ENCODE measurements at regions not wholly inside any gene's neighbourhood (a gene's known extent, or its start where the extent isn't known, plus 50 kb on each side); places are given as distances from the start of the nearest gene placed in this dataset.

DNA sequence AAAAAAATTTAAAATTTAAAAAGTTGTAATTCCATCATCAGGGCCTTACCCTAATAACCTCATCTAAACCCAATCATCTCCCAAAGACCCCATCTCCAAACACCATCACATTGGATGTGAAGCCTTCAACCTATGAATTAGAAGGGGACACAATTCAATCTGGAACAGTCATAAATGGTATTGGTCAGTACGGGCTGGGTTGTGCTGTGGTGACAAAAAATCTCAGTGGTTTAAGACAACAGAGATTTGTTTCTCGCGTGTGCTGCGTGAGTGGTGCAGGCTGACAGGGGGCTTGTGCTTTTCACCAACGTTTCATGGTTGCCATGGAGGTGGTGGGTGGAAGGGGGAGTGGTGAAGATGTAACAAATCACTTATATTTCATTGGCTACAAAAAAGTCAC is 174.5 kb downstream of the INHBB start:
- TF ChIP-seq, protein P1, sequence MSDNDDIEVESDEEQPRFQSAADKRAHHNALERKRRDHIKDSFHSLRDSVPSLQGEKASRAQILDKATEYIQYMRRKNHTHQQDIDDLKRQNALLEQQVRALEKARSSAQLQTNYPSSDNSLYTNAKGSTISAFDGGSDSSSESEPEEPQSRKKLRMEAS (IDR thresholded peaks at IDR 0.05; ENCODE audit: low read depth, low read length): no peak
- TF ChIP-seq, protein P2, sequence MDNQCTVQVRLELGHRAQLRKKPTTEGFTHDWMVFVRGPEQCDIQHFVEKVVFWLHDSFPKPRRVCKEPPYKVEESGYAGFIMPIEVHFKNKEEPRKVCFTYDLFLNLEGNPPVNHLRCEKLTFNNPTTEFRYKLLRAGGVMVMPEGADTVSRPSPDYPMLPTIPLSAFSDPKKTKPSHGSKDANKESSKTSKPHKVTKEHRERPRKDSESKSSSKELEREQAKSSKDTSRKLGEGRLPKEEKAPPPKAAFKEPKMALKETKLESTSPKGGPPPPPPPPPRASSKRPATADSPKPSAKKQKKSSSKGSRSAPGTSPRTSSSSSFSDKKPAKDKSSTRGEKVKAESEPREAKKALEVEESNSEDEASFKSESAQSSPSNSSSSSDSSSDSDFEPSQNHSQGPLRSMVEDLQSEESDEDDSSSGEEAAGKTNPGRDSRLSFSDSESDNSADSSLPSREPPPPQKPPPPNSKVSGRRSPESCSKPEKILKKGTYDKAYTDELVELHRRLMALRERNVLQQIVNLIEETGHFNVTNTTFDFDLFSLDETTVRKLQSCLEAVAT (IDR thresholded peaks at IDR 0.05): no peak
- TF ChIP-seq, protein P3, sequence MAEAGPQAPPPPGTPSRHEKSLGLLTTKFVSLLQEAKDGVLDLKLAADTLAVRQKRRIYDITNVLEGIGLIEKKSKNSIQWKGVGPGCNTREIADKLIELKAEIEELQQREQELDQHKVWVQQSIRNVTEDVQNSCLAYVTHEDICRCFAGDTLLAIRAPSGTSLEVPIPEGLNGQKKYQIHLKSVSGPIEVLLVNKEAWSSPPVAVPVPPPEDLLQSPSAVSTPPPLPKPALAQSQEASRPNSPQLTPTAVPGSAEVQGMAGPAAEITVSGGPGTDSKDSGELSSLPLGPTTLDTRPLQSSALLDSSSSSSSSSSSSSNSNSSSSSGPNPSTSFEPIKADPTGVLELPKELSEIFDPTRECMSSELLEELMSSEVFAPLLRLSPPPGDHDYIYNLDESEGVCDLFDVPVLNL (IDR thresholded peaks at IDR 0.05; ENCODE audit: low read depth, low read length): no peak
- TF ChIP-seq MYC (IDR thresholded peaks at IDR 0.05; ENCODE audit: insufficient read depth, insufficient read length, insufficient replicate concordance, low read length, severe bottlenecking) (no peak), CBFB (IDR thresholded peaks at IDR 0.05; ENCODE audit: low read depth) (no peak)
- TF ChIP-seq, protein P4, sequence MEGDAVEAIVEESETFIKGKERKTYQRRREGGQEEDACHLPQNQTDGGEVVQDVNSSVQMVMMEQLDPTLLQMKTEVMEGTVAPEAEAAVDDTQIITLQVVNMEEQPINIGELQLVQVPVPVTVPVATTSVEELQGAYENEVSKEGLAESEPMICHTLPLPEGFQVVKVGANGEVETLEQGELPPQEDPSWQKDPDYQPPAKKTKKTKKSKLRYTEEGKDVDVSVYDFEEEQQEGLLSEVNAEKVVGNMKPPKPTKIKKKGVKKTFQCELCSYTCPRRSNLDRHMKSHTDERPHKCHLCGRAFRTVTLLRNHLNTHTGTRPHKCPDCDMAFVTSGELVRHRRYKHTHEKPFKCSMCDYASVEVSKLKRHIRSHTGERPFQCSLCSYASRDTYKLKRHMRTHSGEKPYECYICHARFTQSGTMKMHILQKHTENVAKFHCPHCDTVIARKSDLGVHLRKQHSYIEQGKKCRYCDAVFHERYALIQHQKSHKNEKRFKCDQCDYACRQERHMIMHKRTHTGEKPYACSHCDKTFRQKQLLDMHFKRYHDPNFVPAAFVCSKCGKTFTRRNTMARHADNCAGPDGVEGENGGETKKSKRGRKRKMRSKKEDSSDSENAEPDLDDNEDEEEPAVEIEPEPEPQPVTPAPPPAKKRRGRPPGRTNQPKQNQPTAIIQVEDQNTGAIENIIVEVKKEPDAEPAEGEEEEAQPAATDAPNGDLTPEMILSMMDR (IDR thresholded peaks at IDR 0.05 in 2 of 3, conservative IDR thresholded peaks at IDR 0.05 in 1 of 3; ENCODE audit: control insufficient read depth in 2 of 3, extremely low read depth in 1 of 3, insufficient read depth in 1 of 3, low read depth in 3 of 3, low read length in 3 of 3): no peak
- TF ChIP-seq, protein P5, sequence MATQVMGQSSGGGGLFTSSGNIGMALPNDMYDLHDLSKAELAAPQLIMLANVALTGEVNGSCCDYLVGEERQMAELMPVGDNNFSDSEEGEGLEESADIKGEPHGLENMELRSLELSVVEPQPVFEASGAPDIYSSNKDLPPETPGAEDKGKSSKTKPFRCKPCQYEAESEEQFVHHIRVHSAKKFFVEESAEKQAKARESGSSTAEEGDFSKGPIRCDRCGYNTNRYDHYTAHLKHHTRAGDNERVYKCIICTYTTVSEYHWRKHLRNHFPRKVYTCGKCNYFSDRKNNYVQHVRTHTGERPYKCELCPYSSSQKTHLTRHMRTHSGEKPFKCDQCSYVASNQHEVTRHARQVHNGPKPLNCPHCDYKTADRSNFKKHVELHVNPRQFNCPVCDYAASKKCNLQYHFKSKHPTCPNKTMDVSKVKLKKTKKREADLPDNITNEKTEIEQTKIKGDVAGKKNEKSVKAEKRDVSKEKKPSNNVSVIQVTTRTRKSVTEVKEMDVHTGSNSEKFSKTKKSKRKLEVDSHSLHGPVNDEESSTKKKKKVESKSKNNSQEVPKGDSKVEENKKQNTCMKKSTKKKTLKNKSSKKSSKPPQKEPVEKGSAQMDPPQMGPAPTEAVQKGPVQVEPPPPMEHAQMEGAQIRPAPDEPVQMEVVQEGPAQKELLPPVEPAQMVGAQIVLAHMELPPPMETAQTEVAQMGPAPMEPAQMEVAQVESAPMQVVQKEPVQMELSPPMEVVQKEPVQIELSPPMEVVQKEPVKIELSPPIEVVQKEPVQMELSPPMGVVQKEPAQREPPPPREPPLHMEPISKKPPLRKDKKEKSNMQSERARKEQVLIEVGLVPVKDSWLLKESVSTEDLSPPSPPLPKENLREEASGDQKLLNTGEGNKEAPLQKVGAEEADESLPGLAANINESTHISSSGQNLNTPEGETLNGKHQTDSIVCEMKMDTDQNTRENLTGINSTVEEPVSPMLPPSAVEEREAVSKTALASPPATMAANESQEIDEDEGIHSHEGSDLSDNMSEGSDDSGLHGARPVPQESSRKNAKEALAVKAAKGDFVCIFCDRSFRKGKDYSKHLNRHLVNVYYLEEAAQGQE (IDR thresholded peaks at IDR 0.05; ENCODE audit: low read depth, low read length): no peak

All from GM12878 (cell line).